ENCODE measurements at regions not wholly inside any gene's neighbourhood (a gene's known extent, or its start where the extent isn't known, plus 50 kb on each side); places are given as distances from the start of the nearest gene placed in this dataset.

- TF ChIP-seq POLR2AphosphoS5 (IDR thresholded peaks at IDR 0.05), result no peak
- TF ChIP-seq CTCF (IDR thresholded peaks at IDR 0.05), result no peak
These were observed 84.4 kb upstream of the DYNAP start for GRCh38 chr18:54506516-54507261.
